AG20443 (cell line): ENCODE measurements at regions not wholly inside any gene's neighbourhood (a gene's known extent, or its start where the extent isn't known, plus 50 kb on each side); places are given as distances from the start of the nearest gene placed in this dataset.

ENCODE experiments used
- DNase-seq: peaks from one replicate; pipeline ENCODE4 v3.0.0; 2012; ENCODE audit warnings: low spot score, mixed read lengths

DNA sequence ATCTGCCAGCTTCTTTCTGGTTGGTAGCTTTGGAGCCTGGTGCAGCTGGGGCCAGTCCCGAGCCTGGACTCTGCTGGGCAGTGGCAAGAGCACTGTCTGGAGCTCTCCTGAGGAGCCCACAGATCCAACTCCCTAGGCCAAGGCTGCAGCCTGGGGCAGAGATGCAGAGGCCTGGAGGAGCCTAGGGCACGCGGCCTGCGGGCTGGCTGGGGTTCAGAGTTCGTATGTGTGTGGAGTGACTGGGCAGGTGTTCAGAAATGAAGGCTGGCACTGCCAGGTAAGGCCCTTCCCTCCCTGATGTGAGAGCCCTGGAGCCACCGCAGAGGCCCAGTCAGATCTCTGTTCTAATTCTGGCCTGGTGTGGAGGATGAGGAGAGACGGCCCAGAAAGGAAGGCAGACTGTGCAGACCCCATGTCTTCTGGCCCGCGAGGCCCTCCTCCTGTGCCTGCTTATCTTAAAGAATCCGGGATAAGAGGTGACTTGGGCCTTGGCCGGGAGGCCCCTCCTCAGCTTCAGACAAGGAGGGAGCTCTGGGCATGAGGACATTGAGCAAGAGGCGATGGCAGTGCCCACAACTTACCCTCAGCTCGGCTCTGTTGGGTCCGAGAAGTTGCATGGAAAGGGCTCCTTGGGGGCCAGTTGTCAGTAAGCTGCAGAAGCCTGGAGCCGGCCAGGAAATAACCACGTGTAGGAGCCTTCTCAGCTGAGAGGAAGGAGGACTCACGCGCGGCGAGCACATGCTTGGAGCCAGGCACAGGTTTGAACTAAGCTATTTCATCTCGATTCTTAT is 62.2 kb upstream of the B3GAT1 start:
- DNase-seq, result no peak

GRCh38 chr11:134471716-134472455 is 59.8 kb upstream of the B3GAT1 start:
- DNase-seq, result no peak

DNA sequence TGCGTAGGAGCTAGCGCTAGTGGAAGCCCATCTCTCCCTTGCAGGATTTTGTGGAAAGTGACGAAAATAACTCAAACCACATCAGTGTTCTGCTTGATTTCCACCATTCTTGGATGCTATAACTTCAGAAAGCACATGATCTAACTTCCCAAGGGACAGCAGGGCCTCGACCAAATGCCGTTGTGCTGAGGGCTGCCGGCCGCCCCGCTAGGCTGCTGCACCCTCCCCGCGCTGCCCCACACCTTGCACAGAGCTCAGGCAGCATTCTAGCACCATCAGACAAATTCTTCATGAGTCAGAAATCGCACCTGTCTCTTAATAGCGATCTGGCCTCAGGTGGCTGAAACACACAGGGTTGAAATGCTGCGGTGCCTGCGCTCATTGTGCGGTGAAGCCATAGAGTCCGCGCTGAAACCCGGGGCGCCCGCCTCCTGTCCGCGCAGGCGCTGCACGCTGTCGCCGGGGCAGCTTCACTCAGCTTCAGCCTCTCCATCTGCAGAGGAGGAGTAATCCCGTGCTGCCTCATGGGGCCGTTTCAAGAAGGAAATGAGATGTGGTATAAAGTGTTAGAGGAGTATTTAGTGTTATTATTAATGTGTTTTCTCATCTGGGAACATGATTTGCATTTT is 59.2 kb upstream of the B3GAT1 start:
- DNase-seq, result no peak

DNA sequence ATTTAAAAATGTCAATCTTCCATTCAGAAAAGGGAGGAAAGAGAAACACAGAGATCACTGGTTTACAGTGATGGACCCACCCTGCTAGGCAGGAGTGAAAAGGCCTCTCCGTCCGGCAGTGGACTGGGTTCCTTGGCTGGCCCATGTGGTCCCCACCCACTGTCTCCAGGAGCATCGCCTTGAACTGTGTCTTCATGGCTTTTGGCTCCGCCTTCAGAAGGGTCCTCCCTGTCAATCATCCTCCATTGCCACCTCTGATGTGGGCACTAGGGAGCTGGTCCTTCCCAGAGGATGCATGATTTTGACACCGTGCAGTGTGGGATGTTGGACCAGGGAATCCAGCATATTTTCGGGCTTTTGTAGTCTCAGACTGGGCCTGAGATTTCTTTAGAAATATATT is 58.2 kb upstream of the B3GAT1 start:
- no peak for DNase-seq

GRCh38 chr11:134469627-134470026 is 57.6 kb upstream of the B3GAT1 start:
- DNase-seq, result no peak

- no peak for DNase-seq
Measured at GRCh38 chr11:134468796-134469195, 56.8 kb upstream of the B3GAT1 start.

- no peak for DNase-seq
Measured at GRCh38 chr11:134468081-134468668, 56.1 kb upstream of the B3GAT1 start.

- DNase-seq, result no peak
Measured at GRCh38 chr11:134466610-134467567, 54.8 kb upstream of the B3GAT1 start.

- DNase-seq, result no peak
Measured at GRCh38 chr11:134466156-134466555, 54.1 kb upstream of the B3GAT1 start.

DNA sequence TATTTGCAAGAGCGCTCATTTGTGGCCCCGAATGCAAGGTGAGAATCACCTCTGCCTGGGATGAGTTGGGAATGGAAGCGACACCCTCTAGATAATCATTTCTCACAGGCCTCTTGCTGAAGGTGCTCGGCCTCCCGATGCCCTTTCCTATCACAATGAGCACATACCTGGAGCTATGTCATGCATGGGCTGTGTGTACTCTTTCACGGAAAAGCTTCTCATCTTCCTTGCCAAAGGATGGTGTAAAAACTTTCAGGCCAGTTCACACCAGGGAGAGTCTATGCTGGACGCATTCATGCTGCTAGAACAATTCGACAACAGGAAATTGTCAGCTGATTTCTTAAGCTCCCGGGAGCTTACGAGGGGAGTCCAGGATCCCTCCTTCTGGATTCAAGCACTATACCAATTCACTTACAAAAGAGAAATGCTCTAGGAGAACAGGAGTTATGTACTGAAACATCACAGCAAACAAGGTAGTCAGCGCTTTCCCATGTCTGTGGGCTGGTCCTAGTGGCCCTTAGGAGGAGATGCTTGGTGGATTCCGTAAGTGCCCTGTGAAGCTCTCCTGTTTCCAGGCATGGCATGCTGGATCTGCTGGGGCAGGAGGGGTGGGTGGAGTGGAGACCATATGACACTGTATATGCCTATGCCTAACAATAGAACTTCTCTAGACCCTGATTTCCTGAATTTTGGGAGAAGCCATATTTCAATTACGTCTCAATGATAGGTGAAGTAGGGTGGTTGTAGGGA is 53.1 kb upstream of the B3GAT1 start:
- DNase-seq, result no peak

DNA sequence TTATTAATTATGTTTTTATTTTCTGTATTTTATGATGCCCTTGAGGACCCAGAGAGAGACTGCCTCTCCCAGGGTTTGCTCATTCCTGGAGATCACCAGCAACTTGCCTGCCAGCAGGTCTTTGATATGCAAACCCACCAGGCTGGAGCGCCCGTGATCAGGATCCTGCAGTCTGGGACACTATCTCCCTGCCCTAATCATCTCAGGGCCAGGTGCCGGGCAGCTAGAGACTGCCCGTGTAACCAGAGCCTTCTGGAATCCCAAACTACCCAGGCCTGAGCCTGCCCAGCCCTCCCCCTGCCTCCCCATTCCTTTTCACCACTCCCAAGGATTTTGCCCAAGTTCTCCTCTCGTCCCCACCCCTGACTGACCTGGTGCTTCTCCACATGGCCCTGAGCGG is 52.2 kb upstream of the B3GAT1 start:
- no peak for DNase-seq

- no peak for DNase-seq
Measured at GRCh38 chr11:134463716-134464115, 51.7 kb upstream of the B3GAT1 start.
